MV-4-11 (cell line): ENCODE measurements at regions not wholly inside any gene's neighbourhood (a gene's known extent, or its start where the extent isn't known, plus 50 kb on each side); places are given as distances from the start of the nearest gene placed in this dataset.

Source experiments
- DNase-seq: peaks from one replicate; lab custom pipeline; 2025; lab: John Stamatoyannopoulos, UW

DNA sequence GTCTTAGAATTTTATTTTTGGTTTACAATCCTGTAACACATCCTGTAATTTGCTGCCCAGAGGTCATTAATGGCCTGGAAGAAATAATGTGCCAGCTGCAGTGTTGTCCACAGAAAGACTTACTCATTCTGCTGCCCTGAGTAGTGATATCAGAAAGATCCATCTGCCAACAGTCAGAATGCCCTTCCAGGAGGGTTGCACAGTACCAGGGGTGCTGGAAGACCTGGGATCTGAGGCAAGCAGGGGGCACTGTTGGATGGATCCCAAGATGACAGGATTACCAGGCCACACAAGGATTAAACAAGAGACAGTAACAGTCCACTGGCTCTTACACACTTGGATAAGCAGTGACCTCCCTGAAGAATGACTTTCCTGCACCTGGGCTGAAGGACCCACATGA lies 93.8 kb upstream of the TOP3B start:
- DNase-seq, result no peak

DNA sequence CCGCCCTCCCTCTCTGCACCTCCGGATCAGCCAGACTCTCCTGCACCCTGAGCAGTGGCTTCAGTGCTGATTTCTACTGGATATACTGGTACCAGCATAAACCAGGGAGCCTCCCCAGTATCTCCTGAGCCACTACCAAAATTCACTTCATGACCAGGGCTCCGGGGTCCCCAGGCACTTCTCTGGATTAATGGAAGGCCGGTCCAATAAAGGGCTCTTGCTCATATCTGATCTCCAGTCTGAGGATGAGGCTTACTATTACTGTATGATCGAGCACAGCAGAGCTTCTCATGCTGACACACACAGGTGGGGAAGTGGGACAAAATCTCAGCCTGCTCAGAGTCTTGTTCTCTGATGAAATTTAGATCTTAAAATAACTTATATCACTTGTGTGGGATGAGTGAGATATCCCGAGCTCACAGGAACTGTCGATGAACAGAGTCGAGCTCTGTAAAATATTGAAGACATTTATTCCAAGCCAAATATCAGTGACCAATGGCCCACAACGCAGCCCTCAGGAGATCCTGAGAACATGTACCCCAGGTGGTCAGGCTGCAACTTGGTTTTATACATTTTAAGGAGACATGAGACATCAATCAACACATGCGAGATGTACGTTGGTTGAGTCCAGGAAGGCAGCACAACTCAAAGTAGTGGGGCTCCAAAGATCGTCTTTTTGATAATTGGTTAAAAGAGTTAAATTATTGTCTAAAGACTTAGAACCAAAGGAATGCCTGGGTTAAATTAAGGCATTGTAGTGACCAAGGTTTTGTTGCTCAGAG lies 93.0 kb upstream of the TOP3B start:
- no peak for DNase-seq

DNA sequence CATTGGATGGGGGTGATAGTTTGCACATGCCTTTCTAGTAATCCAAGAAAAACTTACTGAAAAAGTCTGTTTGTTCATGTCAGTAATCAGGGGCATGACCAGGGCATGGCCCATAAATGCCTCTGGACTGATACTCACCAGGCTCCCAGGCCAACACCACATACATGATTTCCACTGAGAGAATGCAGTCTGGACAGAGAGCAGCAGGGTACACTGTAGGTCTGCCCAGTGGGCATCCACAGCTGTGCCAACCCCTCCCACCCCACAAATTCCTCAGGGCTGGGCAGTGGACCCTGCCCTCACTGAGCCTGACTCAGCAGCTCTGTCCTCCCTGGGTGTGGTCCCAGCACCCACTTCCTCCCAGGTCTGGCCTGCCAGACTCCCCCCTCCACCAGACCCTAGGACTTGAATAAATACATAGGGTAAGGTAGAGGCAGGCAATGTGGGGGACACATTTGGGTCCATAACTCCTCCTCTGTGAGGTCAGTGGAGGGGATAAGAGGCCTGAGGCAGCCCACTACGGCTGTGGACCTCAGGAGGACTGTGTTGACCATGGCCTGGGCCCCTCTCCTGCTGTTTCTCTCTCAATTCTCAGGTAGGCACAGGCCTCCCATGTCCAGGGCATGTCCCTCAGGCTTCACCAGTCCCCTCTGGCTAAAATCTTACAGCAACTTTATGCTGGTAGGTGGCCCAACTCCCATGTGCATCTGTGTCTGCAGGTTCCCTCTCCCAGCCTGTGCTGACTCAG lies 92.2 kb upstream of the TOP3B start:
- DNase-seq, result no peak

DNA sequence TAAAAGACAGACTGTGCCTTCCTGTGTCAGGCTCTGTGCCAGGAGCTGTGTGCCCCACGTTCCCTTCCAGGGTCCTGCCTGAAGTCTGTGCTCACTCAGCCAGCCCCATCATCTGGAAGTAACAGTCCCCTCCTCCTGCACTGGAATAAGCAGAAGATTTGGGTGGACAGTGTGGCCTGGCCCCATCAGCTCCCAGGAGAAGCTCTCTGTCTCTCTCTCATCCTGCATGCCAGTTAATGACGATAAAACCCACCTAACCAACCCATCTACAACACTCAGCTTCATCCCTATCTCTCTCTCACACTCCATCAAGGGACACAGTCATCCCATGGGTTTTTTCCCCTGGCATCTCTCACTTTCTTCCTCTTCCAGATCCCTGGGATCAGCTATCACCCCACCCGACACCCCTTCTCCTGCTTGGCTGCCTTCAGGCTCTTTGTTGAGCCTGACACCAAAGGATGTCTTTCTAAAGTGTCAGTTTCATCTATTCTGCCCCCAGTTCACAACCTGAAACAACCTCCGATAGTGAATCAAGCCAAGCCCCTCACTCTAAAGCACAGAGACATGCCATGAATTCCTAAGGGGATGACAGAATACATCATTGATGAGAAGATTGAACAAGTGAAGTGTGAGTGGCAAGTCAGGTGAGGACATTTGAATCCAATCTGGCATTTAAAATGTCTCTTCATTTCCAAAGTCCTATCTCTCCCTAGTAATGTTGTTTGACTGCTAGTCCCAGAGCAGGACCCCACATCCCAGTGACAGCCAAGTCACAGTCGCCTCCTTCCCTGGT lies 91.4 kb upstream of the TOP3B start:
- DNase-seq, result no peak

DNA sequence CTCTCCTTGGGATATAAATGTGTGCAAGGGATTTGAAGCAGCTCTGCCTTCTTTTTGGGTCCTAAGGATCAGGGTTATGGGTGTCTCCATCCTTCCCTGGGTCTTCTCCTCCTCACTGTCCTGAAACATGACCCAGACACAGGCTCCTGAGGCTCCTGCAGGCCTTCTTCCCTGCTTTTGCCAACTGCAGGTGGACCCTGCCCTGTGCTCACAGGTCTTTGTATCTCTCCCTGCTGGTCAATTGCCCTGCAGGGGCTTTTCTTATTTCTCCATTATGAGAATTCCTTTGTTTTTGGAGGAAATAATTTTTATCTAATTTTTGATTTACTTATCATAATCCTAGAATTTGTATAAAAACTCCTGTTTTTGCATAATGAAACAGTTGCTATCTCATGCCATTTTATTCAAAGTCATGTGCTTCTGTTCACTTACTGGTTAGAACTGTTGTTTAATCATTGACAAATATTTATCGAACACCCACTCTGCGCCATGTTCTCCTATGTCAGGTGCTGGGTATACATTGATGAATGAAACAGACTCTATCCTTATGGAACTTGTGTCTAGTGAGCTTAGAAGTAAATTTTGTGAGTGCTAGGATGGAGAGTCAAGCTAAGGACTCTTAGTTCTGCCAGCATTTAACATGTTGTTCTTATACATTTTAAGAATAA lies 89.7 kb upstream of the TOP3B start:
- no peak for DNase-seq

DNA sequence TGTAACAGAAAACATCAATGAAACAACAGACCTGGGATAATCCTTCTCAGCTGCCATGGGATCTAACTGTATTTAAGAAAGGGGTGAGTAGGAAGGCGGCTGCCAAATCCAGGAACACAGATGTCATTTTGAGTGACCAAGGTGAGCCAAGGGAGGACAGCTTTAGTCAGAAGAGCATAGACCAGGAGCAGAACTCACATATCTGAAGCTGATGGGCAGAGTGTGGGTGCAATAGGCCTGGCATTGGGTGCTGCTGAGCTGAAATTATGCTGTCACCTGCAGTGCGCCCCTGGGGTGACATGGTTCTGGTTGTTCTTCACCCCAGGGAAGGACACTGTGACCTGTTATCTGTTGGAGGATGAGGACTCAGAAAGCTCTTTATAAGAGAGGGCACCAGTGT lies 88.9 kb upstream of the TOP3B start:
- DNase-seq, result no peak

DNA sequence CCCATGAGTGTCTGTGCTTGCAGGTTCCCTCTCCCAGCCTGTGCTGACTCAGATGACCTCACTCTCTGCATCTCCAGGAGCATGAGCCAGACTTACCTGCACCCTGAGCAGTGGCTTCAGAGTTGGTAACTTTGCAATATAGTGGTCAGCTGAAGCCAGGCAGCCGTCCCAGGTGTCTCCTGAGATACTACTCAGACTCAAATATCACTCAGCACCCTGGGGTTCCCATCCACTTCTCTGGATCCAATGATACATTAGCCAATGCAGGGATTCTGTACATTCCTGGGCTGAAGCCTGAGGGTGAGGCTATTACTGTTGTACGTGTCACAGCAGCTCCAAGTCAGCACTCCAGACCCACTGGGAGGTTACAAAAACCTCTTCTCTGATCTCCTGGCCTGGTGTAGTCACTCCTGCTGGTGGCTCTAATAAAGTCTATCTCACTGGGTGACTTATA lies 87.8 kb upstream of the TOP3B start:
- no peak for DNase-seq

DNA sequence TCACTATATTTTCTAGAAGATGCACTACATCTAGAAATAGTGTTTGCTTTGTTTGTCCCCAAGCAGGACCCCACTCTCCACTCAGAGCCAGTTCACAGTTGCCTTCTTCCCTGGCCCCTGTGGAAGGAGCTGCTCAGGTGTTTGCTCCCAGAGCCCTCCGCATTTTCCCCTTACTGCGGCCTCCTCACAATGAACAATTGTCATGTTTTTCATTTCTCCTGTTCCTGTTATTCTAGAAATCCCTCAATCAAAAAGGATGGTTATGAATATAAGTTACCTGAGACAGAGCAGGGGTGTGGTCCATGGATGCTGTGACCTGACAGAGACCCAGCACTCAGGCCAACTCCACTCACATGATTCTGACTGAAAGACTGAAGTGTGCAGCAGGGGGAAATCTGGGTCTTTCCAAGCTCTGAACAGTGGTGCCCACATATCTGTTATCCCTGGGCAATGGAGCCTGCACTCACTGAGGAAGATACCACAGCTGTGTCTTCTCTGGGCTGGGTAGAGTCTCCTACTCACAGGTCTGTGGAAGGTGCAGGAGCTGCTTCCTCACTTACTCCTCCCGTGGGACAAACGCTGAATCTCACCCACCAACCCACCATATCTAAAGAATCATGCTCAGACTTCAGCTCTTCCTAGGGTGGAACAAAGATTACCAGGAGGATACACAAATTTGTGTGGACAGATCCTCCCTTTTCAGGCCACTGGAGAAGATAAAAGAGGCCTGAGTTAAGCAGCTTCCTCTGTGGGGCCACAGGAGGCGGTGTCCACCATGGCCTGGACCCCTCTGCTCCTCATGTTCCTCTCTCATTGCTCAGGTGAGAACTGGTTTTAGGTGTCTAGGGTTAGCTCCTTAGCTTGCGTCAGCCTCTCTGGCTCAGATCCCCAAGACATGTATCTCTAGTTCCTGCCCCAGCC lies 87.1 kb upstream of the TOP3B start:
- DNase-seq, result no peak

DNA sequence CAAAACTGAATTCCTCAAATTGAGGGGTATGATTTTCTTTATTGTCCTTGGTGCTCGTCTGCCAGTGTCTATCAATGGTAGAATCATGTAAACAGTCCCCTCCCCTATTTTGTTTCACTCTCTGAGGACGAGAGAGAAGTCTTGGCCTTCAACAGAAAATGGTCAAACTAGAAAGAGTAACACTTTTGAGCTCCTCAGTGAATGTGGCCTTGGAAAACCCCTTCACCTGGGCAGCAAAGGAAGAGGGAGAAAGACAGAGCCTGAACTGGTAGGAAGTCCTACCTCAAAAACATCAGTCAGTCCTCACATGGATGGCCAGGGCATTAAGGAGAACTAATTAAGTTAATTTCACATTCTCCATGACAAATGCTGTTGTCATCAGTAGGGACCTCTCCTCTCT lies 86.1 kb upstream of the TOP3B start:
- no peak for DNase-seq

DNA sequence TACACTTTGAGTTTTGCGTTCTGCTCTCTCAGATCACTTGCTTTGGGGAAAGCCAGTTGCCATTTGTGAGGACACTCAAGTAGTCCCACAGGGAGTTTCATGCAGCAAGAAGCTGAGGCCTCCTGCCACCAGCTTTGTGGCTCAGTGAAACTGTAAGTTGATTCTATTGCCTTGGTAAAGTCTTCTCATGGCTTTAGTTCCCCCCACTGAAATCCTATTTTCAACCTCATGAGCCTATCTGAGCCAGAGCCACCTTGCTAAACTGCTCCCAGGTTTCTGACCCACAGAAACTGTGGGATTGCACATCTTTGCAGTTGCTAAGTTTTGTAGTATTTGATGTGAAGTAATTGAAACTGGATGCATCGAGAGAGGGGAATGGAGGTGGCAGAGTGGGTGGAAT lies 85.4 kb upstream of the TOP3B start:
- no peak for DNase-seq

DNA sequence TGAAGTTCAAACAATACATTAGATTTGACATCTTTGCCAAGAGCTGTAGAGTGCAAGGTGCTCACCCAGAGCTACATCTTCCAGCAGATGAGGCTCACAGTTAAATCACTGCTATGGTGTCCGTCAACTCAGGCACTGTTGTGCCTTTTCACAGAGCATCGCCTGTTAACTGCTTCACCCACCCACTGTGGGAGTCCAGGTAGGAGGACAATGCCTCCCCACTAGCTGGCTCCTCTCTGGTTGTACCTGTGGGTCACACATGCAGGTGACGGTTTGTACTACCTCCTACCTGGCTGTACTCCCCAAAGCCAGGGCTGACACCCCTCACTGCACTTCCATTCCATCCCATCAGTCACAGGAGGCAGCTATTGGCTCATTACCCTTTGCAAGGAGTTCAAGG lies 84.6 kb upstream of the TOP3B start:
- no peak for DNase-seq

DNA sequence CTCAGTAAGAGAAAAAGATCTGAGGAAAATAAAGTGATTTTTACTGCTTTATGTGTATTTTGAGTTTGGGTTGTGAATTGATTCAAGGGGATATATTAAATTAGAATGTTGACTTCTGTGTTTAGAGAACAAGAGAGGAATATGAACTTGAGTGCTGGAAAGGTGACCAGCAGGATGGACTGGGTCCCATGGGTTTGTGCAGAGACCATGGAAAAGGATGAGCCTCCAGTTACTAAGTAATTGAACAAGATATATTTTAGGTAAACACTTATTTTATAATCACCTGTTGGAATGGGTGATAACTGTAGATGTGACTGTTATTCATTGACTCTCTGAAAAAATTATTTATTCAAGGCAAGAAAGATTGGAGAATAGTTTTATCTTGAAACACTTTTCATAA lies 82.0 kb upstream of the TOP3B start:
- DNase-seq, result no peak

DNA sequence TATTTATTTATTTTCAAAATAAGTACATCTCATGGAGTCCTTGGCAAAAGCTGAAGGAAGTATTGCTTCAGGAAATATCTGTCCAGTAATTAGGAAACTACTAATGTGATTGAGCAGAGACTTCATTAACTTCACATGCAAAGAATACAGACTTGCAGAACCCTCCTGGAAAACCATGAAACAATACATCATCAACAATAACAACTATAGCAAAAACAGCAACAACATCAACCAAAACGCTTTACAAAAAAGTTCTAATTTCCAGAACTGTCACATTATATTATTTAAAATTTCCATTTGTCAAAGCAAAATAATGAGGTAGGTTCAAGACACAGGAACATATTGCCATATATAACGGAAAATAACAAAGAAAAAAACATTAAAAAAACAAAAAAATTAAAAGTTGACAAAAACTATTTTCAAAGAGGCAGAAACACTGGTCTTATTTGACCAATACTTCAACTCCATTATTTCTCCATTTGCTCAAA lies 79.8 kb upstream of the TOP3B start:
- DNase-seq, result no peak

DNA sequence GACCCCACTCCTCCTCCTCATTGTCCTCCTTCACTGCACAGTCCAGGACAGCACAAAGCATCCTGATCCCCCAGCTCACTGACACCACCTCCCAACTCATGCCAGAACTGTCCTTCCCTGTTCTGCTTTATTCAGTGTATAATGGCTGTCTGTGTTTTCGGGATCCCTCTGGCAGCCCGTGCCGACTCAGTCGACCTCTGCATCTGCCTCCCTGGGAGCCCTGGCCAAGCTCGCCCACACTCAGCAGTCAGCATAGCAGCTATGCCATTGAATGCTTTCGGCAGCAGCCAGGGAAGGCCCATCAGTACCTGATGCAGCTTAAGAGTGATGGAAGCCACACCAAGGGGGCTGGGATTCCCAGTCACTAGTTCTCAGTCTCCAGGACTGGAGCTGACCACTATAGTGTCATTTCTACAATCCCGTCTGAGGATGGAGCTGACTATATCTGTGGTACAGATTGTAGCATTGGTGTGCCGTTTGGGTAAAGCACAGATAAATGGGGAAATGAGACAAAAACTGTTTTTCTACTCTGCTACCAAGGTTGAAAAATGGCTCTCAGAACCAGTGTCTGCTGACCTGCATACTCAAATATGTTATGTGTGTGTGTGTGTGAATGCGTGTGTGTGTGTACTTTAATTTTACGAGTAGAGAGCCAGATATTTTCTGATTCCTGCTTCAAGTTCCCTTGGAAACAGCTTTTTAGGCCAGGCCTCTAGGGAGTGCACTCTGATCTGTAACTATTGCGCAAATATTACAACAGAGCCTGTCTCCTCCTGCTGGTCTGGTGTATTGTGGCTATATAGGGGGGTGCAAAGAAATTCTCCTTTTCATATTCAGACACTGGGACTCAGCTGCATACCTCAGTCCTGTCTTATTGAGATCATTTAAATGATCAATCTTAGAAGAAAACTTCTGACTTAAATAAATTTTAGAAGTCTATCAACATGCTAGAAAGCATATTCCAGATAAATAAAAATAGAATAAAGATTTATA lies 78.8 kb upstream of the TOP3B start:
- peak; percentile 92 for DNase-seq

DNA sequence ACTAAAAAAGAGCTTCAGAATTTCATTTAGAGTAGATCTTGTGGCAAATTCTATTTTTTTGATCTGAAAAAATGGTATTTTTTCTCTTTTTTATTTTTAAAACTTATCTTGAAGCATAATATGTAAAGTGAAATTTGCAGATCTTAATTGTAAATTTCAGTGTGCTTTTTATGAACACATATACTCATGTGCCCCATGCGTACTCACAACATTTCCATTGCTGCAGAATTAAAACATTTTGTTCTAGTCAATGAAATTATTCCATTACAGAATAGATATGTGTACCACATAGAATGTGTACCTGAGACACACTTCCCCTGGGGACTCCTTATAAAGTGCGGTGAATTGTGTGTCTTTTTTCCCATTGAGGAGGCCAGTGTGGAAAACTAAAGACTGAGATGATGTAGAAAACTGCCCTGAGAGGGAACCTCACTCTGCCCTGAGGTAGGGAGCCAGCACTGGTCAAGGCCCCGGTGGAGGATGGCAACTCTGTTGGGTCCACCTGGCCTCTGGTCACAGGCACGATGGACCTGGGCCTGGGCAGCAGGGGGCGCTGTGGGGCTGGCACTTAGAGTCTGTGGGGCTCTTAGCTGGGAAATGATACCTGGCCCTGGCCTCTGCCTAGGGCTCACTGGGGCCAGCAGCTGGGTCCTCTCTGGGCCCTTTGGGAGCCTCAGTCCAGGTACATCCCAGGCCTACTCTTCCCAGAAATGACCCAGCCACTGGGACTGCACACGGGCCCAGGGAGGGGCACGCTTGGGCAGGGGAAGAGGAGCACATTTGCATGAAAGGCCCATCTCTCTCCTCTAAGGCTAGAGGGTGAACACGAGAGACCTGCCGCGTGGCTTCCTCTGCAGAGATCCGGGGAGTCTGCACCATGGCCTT lies 77.9 kb upstream of the TOP3B start:
- DNase-seq, result peak; percentile 36

DNA sequence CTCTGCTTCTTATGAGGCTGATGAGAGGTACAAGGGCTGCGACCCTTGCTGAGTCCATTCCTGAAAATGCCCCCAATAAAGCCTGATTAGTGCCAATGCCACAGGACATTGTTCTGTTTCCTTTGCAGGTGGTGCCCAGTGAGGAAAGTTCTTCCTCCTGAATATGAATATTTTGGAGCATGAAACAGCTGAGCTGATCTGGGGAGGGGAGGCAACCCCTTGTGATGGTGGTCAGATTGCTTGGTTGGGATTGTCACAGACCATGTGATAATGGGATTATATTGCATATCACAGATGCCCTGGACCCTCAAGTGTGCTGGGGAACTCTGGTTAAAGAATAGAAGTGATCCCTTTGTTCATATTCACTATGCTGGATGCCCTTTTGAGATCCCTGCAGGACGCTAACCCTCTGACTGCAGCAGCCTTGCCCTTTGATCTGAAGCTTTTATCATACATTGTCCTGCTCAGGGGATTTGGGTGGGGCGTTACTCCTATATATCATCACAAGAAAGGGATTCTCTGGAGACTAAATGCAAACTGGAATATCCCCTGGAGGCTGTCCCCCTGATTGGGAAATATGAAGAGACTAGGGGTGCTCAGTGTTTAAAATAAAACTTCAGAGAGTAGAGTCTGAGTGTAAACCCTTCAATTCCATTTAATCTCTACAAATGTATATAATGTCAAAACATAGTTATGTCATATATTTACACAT lies 76.9 kb upstream of the TOP3B start:
- no peak for DNase-seq

DNA sequence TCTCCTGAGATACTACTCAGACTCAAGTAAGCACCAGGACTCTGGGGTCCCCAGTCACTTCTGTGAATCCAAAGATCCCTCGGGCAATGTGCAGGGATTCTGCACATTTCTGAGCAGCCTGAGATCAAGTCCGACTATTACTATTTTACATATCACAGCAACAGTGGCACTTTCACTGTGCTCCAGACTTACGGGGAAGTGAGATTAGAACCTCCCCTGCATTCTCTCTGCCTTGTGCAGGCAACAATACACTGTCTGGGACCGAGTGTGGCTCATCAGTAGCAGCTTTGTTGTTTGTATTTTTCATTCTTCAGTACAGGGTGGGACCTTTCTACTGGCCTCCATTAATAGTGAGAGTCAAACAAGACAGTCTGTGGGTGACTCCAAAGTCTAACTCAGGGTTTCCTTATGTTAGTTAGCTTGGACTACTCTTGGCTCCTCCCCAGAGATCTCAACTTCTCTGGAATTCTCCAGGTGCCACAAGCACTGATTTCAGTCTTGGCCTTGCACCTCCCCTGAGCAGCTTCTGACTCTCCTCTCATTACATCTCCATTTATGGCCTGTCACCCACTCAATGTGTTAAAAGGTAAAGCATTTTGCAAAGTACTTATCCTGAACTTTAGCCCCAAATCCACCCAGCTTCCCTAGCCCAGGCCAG lies 76.2 kb upstream of the TOP3B start:
- peak; percentile 57 for DNase-seq
